Right ventricle myocardium inferior (tissue), 1 donor: ENCODE measurements at regions not wholly inside any gene's neighbourhood (a gene's known extent, or its start where the extent isn't known, plus 50 kb on each side); places are given as distances from the start of the nearest gene placed in this dataset.
"Not testable (repeated sequence)": the region's sequence is repeated elsewhere in the genome, so short reads cannot be mapped to it uniquely, and the experiment has no call there.

Experiments used
- ATAC-seq: fragments of 200-7000 bp; cut with Tn5 transposase; one replicate; pipeline ENCODE4 v1.9.1; 2020; ENCODE audit warnings: mild to moderate bottlenecking, moderate library complexity
- DNase-seq: peaks from one replicate; pipeline ENCODE4 v3.0.0; 2021; ENCODE audit errors: missing footprints
- intact Hi-C: fragments of 100-400 bp; cut with DNase I; formaldehyde crosslinking; loops from one replicate; pipeline ENCODE4 v1.11.0; 2022
- donor health status: DM: no; HTN: yes; CAD: no; lungs with severe emphysema.

GRCh38 chrX:65971151-65971550 is 68.7 kb downstream of the VSIG4 start:
- no peak for ATAC-seq
- intact Hi-C loops, result no loop called here
- DNase-seq, result no peak

GRCh38 chrX:65967159-65967558 is 72.7 kb downstream of the VSIG4 start:
- intact Hi-C loops, ATAC-seq, DNase-seq: not testable (repeated sequence)

- ATAC-seq (no peak), DNase-seq (no peak)
- intact Hi-C loops, result no loop called here
These were observed 78.2 kb downstream of the VSIG4 start for GRCh38 chrX:65961714-65962113.

GRCh38 chrX:65948103-65948502 is 91.8 kb downstream of the VSIG4 start:
- intact Hi-C loops, result no loop called here
- DNase-seq, result no peak
- ATAC-seq, result no peak

- DNase-seq (no peak), ATAC-seq (no peak)
These were observed 98.1 kb downstream of the VSIG4 start for GRCh38 chrX:65941775-65942174.

GRCh38 chrX:65933085-65933589 is 106.7 kb downstream of the VSIG4 start:
- ATAC-seq, result no peak
- DNase-seq, result no peak
- intact Hi-C loops, result no loop called here

More at GRCh38 chrX:65941775-65942174, 98.1 kb downstream of the VSIG4 start:
- intact Hi-C loops, result no loop called here

GRCh38 chrX:65932173-65933084 is 107.5 kb downstream of the VSIG4 start:
- intact Hi-C loops, result no loop called here
- no peak for DNase-seq
- no peak for ATAC-seq

- ATAC-seq (no peak), DNase-seq (no peak)
- intact Hi-C loops, result no loop called here
These were observed 111.4 kb downstream of the VSIG4 start for GRCh38 chrX:65928522-65928921.

GRCh38 chrX:65927386-65927785 is 112.5 kb downstream of the VSIG4 start:
- intact Hi-C loops, ATAC-seq, DNase-seq: not testable (repeated sequence)

GRCh38 chrX:65926095-65927019 is 113.5 kb downstream of the VSIG4 start:
- no peak for DNase-seq
- ATAC-seq, result no peak
- intact Hi-C loops, result no loop called here

- intact Hi-C loops, result no loop called here
- DNase-seq (no peak), ATAC-seq (no peak)
These were observed 114.3 kb downstream of the VSIG4 start for GRCh38 chrX:65925592-65925991.

GRCh38 chrX:65925005-65925404 is 114.9 kb downstream of the VSIG4 start:
- no peak for DNase-seq
- intact Hi-C loops, result no loop called here
- ATAC-seq, result no peak

GRCh38 chrX:65921363-65921762 is 118.5 kb downstream of the VSIG4 start:
- DNase-seq, result no peak
- no peak for ATAC-seq
- intact Hi-C loops, result no loop called here

GRCh38 chrX:65920620-65921019 is 119.3 kb downstream of the VSIG4 start:
- intact Hi-C loops, result no loop called here
- ATAC-seq (no peak), DNase-seq (no peak)

- DNase-seq (no peak), ATAC-seq (no peak)
- intact Hi-C loops, result no loop called here
These were observed 129.0 kb downstream of the VSIG4 start for GRCh38 chrX:65910899-65911298.

GRCh38 chrX:65903750-65904149 is 136.1 kb downstream of the VSIG4 start:
- DNase-seq (no peak), ATAC-seq (no peak)
- intact Hi-C loops, result no loop called here

- no peak for DNase-seq
- intact Hi-C loops, result no loop called here
- ATAC-seq, result no peak
These were observed 137.9 kb downstream of the VSIG4 start for GRCh38 chrX:65902011-65902410.

- intact Hi-C loops, result no loop called here
These were observed 138.7 kb downstream of the VSIG4 start for GRCh38 chrX:65900850-65901844.

More at GRCh38 chrX:65900850-65901844, 138.7 kb downstream of the VSIG4 start:
- ATAC-seq (no peak), DNase-seq (no peak)
